Nephron (organoid): ENCODE measurements at regions not wholly inside any gene's neighbourhood (a gene's known extent, or its start where the extent isn't known, plus 50 kb on each side); places are given as distances from the start of the nearest gene placed in this dataset.

Experiments
- H3K27ac Mint-ChIP-seq, 3 experiments: 2 replicates each; pipeline ENCODE4 v1.8.0; 2020; ENCODE audit warnings: mixed read lengths in 3 of 3, mild to moderate bottlenecking in 2 of 3, moderate library complexity in 1 of 3
- H3K27me3 Mint-ChIP-seq: 2 replicates; pipeline ENCODE4 v1.8.0; 2021; ENCODE audit warnings: low read depth, mild to moderate bottlenecking, moderate library complexity, mixed read lengths
- H3K36me3 Mint-ChIP-seq: 2 replicates; pipeline ENCODE4 v1.8.0; 2020; ENCODE audit warnings: low read depth, mixed read lengths
- H3K4me1 Mint-ChIP-seq: 2 replicates; pipeline ENCODE4 v1.8.0; 2020; ENCODE audit warnings: mixed read lengths
- H3K4me3 Mint-ChIP-seq, 3 experiments: 2 replicates each; pipeline ENCODE4 v1.8.0; 2020; ENCODE audit warnings: mild to moderate bottlenecking in 3 of 3, mixed read lengths in 3 of 3, moderate library complexity in 2 of 3
- H3K9me3 Mint-ChIP-seq: 2 replicates; pipeline ENCODE4 v1.8.0; 2020; ENCODE audit warnings: mixed read lengths
- TF ChIP-seq, protein P1 (sequence below), 3 experiments: fragments of 200-600 bp; sonication (generic); IDR thresholded peaks; one replicate each; pipeline ENCODE4 v1.5.0; 2021; ENCODE audit warnings: antibody characterized with exemption in 3 of 3; ENCODE audit not compliant: unreplicated experiment in 3 of 3

DNA sequence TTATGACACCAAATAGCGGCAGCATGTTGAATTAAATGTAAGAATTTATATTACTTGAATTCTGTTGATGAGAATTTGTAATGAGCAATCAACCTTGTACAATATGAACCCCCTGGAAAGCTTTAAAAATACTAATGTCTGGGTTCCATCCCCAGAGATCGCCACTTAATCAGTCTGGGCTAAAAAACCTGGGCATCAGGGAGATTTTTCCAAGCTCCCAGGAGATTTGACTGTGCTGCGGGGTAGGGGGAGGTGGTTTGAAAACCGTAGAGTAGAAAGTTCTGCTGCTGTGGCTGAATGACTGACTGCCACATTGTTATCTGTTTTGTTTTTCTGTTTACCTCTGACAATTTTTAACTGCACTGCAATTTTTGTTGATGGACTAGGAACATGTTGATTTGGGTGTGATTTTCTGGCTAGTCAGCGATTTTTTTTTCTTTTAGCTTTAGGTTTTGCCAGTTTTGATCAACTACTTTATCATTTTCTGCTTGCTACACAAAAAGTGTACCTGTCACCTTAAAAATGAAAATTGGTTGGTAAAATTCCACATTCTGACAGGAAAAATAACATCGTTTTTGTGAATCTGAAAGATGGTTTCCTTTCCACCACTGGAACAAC lies 79.3 kb downstream of the PCTP start:
- Mint-ChIP-seq H3K4me3 (no peak overlapping the region), H3K27me3 (peaks cover 9% of the 10 kb centered on the region), H3K9me3 (no peaks in the 10 kb centered on the region), H3K27ac (no peak overlapping the region), H3K36me3 (no peaks in the 10 kb centered on the region), H3K4me1 (peaks cover 9% of the 10 kb centered on the region)
- TF ChIP-seq, protein P1, sequence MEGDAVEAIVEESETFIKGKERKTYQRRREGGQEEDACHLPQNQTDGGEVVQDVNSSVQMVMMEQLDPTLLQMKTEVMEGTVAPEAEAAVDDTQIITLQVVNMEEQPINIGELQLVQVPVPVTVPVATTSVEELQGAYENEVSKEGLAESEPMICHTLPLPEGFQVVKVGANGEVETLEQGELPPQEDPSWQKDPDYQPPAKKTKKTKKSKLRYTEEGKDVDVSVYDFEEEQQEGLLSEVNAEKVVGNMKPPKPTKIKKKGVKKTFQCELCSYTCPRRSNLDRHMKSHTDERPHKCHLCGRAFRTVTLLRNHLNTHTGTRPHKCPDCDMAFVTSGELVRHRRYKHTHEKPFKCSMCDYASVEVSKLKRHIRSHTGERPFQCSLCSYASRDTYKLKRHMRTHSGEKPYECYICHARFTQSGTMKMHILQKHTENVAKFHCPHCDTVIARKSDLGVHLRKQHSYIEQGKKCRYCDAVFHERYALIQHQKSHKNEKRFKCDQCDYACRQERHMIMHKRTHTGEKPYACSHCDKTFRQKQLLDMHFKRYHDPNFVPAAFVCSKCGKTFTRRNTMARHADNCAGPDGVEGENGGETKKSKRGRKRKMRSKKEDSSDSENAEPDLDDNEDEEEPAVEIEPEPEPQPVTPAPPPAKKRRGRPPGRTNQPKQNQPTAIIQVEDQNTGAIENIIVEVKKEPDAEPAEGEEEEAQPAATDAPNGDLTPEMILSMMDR (IDR thresholded peaks at IDR 0.05; ENCODE audit: unreplicated experiment in 3 of 3): no peak

DNA sequence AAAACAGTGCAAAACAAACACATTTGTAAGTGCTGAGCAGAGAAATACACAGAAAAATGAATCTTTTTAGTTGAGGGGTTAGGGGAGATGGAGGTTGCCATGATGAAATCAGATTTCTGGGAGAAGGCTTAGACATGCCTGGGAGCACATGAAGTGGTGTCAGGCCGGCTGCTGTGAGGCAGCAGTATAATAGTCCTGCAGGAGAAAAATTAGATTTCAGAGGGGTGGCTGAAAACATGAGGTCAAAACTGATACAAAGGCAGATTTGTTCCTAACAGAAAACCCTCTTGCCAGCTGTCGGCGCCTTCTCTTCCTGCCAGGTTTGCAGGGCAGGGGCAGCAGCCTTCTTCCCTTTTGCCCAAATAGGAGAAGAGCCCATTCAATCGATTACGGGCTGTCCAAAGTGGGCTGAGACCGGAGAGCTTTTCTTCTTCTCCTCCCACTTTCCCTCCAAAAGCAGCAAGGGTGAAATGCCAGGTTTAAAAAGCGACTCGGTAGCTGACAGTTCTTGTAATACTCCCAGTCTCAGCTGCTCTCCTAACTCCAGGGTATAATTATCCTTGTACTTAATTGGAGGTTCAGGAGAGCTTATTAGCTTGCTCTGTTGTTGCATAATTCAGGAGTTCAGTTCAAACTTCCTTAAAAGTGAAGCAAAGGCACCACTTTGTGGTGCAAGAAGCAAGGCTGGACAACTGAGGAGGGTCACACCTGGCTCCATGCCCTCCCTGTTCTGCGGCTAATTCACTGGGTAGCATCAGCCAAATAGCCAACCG lies 80.0 kb downstream of the PCTP start:
- Mint-ChIP-seq H3K27ac (no peak overlapping the region), H3K27me3 (peaks cover 9% of the 10 kb centered on the region), H3K4me1 (peaks cover 9% of the 10 kb centered on the region), H3K9me3 (no peaks in the 10 kb centered on the region), H3K36me3 (no peaks in the 10 kb centered on the region), H3K4me3 (no peak overlapping the region)
- TF ChIP-seq, protein P1 (IDR thresholded peaks at IDR 0.05; ENCODE audit: unreplicated experiment in 3 of 3): no peak

DNA sequence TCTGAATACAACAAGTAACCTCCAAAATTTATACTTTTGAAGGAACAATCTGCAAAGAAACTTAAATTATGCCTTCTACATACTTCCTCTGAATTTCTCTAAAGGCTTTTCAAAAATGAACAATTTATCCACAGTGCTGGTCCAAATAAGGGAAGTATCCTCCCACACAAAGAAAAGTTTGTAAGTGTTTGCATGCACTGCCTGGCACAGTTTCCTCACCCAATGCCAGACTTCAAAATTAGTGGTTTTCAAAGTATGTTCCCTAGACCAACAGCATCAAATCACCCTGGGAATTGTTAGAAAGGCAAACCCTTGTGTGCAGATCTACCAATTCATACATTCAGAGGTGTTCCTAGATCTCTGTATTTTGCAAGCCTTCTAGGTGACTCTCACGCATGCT lies 82.5 kb downstream of the PCTP start:
- Mint-ChIP-seq H3K27ac (no peak overlapping the region), H3K27me3 (peaks cover 9% of the 10 kb centered on the region), H3K36me3 (no peaks in the 10 kb centered on the region), H3K4me1 (peaks cover 9% of the 10 kb centered on the region), H3K4me3 (no peak overlapping the region), H3K9me3 (no peaks in the 10 kb centered on the region)
- TF ChIP-seq, protein P1 (IDR thresholded peaks at IDR 0.05; ENCODE audit: unreplicated experiment in 3 of 3): no peak

DNA sequence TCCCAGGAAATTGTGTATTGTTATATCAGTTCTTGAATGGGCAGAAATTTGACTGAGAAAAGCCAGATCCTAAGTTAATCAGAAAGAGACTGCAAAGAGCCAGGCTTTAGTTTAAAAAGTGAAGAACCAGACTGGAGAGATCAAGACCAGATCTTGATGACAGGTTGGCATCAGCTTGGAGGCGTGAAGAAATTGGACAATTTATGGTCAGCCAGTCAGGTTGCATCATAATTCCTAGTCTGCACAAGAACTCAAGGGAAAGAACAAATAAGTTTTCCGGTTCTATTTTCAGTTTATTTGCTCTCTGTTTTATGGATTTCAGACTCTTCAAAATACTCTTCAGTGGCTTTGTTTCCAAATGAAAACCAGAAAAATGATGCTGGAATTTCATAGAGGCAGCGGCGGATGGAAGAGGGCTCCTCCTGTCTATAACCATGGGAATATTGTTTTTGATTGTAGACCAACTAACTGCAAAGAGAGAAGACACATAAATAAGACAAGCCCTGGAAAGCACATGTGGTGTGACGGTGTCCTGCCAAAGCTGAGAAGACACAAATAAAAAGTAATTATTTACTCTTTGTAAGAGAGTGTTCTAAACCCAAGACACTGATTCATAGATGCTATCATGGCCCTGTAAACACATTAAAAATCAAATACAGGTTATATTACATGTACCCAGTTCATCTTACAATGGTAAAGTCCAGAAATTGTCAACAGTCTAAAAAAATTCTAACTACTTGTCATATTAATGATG lies 91.7 kb downstream of the PCTP start:
- peaks cover 7% of the 10 kb centered on the region for H3K27me3 Mint-ChIP-seq
- H3K9me3 Mint-ChIP-seq: no peaks in the 10 kb centered on the region
- H3K27ac Mint-ChIP-seq: no peak overlapping the region
- H3K4me1 Mint-ChIP-seq: peaks cover 16% of the 10 kb centered on the region
- TF ChIP-seq, protein P1 (IDR thresholded peaks at IDR 0.05; ENCODE audit: unreplicated experiment in 3 of 3): no peak
- H3K4me3 Mint-ChIP-seq: no peak overlapping the region
- no peaks in the 10 kb centered on the region for H3K36me3 Mint-ChIP-seq

DNA sequence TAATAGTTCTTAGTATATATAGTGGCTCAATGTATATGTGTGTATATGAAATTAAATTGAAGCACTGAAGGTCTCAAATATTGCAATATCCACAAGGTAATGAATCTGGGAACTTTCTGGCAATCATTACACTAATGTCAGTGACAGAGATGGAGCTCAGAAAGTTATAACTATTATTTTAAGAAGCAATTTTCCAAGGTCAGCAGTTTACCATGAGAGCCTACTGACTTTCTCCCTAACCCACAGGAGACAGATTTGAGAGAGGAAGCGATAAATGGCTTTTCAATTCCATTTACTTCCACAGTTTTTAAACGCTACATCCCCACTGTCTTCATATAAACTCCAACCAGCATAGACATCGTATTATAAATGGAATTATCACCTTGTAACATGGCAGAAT lies 92.9 kb downstream of the PCTP start:
- Mint-ChIP-seq H3K4me1 (peaks cover 16% of the 10 kb centered on the region), H3K27ac (no peak overlapping the region), H3K36me3 (no peaks in the 10 kb centered on the region), H3K4me3 (no peak overlapping the region), H3K9me3 (no peaks in the 10 kb centered on the region), H3K27me3 (peaks cover 7% of the 10 kb centered on the region)
- TF ChIP-seq, protein P1 (IDR thresholded peaks at IDR 0.05; ENCODE audit: unreplicated experiment in 3 of 3): no peak
